GM12892 (cell line): ENCODE measurements at regions not wholly inside any gene's neighbourhood (a gene's known extent, or its start where the extent isn't known, plus 50 kb on each side); places are given as distances from the start of the nearest gene placed in this dataset.

Source experiments
- POLR2A ChIP-seq: IDR thresholded peaks from 2 replicates; pipeline ENCODE4 v1.6.1; 2011; ENCODE audit warnings: low read depth, low read length, control low read depth
- POLR2AphosphoS5 ChIP-seq: IDR thresholded peaks from 2 replicates; pipeline ENCODE4 v1.6.1; 2011; ENCODE audit warnings: low read depth, low read length, control low read depth
- TAF1 ChIP-seq: IDR thresholded peaks from 2 replicates; pipeline ENCODE4 v1.6.1; 2011; ENCODE audit warnings: low read depth, mild to moderate bottlenecking, control low read depth, low read length, borderline replicate concordance

GRCh38 chr1:38685388-38685787, 174.2 kb downstream of the RRAGC start:
- TF ChIP-seq POLR2A (no peak), POLR2AphosphoS5 (no peak), TAF1 (no peak)
